ENCODE measurements at regions not wholly inside any gene's neighbourhood (a gene's known extent, or its start where the extent isn't known, plus 50 kb on each side); places are given as distances from the start of the nearest gene placed in this dataset.
A peak's percentile ranks its signal among the peaks of the same experiment; 100 is the strongest.

GRCh38 chr1:208643005-208643597 lies 398.9 kb upstream of the PLXNA2 start:
- in situ Hi-C loops (cut with HindIII; ENCODE audit: low pct_unique_long_range_greater_than_20kb, low sequenced_read_pairs) = no loop called here
- no peak for TF ChIP-seq JUND (IDR thresholded peaks at IDR 0.05; ENCODE audit: low read depth)
- no peak for DNase-seq (ENCODE audit: low read depth in 1 of 2, low spot score in 1 of 2)

- no peak for TF ChIP-seq JUND (IDR thresholded peaks at IDR 0.05; ENCODE audit: low read depth)
- DNase-seq (ENCODE audit: low read depth in 1 of 2, low spot score in 1 of 2) = no peak
- in situ Hi-C loops (cut with HindIII; ENCODE audit: low pct_unique_long_range_greater_than_20kb, low sequenced_read_pairs) = no loop called here
These were observed 400.4 kb upstream of the PLXNA2 start for GRCh38 chr1:208644401-208645160.

GRCh38 chr1:208646431-208646830 lies 402.2 kb upstream of the PLXNA2 start:
- DNase-seq (ENCODE audit: low read depth in 1 of 2, low spot score in 1 of 2) = no peak
- TF ChIP-seq JUND (IDR thresholded peaks at IDR 0.05; ENCODE audit: low read depth) = no peak
- in situ Hi-C loops (cut with HindIII; ENCODE audit: low pct_unique_long_range_greater_than_20kb, low sequenced_read_pairs) = no loop called here

GRCh38 chr1:208648146-208648545 lies 404.0 kb upstream of the PLXNA2 start:
- TF ChIP-seq JUND (IDR thresholded peaks at IDR 0.05; ENCODE audit: low read depth) = no peak
- DNase-seq (ENCODE audit: low read depth in 1 of 2, low spot score in 1 of 2) = no peak
- in situ Hi-C loops (cut with HindIII; ENCODE audit: low pct_unique_long_range_greater_than_20kb, low sequenced_read_pairs) = no loop called here

- DNase-seq (ENCODE audit: low read depth in 1 of 2, low spot score in 1 of 2) = peak; percentile 46 to 75
- no peak for TF ChIP-seq JUND (IDR thresholded peaks at IDR 0.05; ENCODE audit: low read depth)
- in situ Hi-C loops (cut with HindIII; ENCODE audit: low pct_unique_long_range_greater_than_20kb, low sequenced_read_pairs) = no loop called here
These were observed 408.3 kb upstream of the PLXNA2 start for GRCh38 chr1:208652296-208653160.

GRCh38 chr1:208653426-208653825 lies 409.2 kb upstream of the PLXNA2 start:
- no peak for DNase-seq (ENCODE audit: low read depth in 1 of 2, low spot score in 1 of 2)
- TF ChIP-seq JUND (IDR thresholded peaks at IDR 0.05; ENCODE audit: low read depth) = no peak
- in situ Hi-C loops (cut with HindIII; ENCODE audit: low pct_unique_long_range_greater_than_20kb, low sequenced_read_pairs) = no loop called here

- no peak for TF ChIP-seq JUND (IDR thresholded peaks at IDR 0.05; ENCODE audit: low read depth)
- in situ Hi-C loops (cut with HindIII; ENCODE audit: low pct_unique_long_range_greater_than_20kb, low sequenced_read_pairs) = no loop called here
- DNase-seq (ENCODE audit: low read depth in 1 of 2, low spot score in 1 of 2) = peak in 1 of 2 experiments; percentile 63
These were observed 410.1 kb upstream of the PLXNA2 start for GRCh38 chr1:208654241-208654640.

GRCh38 chr1:208665936-208666335 lies 421.8 kb upstream of the PLXNA2 start:
- no peak for TF ChIP-seq JUND (IDR thresholded peaks at IDR 0.05; ENCODE audit: low read depth)
- in situ Hi-C loops (cut with HindIII; ENCODE audit: low pct_unique_long_range_greater_than_20kb, low sequenced_read_pairs) = no loop called here

GRCh38 chr1:208668991-208669390 lies 424.8 kb upstream of the PLXNA2 start:
- TF ChIP-seq JUND (IDR thresholded peaks at IDR 0.05; ENCODE audit: low read depth) = no peak
- in situ Hi-C loops (cut with HindIII; ENCODE audit: low pct_unique_long_range_greater_than_20kb, low sequenced_read_pairs) = no loop called here
- DNase-seq (ENCODE audit: low read depth in 1 of 2, low spot score in 1 of 2) = peak in 1 of 2 experiments; percentile 47

More at GRCh38 chr1:208665936-208666335, 421.8 kb upstream of the PLXNA2 start:
- DNase-seq (ENCODE audit: low read depth in 1 of 2, low spot score in 1 of 2) = no peak

- no peak for TF ChIP-seq JUND (IDR thresholded peaks at IDR 0.05; ENCODE audit: low read depth)
- no peak for DNase-seq (ENCODE audit: low read depth in 1 of 2, low spot score in 1 of 2)
These were observed 426.6 kb upstream of the PLXNA2 start for GRCh38 chr1:208670778-208671177.

GRCh38 chr1:208681878-208682663 lies 437.9 kb upstream of the PLXNA2 start:
- in situ Hi-C loops (cut with HindIII; ENCODE audit: low pct_unique_long_range_greater_than_20kb, low sequenced_read_pairs) = no loop called here
- TF ChIP-seq JUND (IDR thresholded peaks at IDR 0.05; ENCODE audit: low read depth) = no peak
- DNase-seq (ENCODE audit: low read depth in 1 of 2, low spot score in 1 of 2) = no peak

More at GRCh38 chr1:208670778-208671177, 426.6 kb upstream of the PLXNA2 start:
- in situ Hi-C loops (cut with HindIII; ENCODE audit: low pct_unique_long_range_greater_than_20kb, low sequenced_read_pairs) = no loop called here

GRCh38 chr1:208682664-208683013 lies 438.5 kb upstream of the PLXNA2 start:
- no peak for TF ChIP-seq JUND (IDR thresholded peaks at IDR 0.05; ENCODE audit: low read depth)
- no peak for DNase-seq (ENCODE audit: low read depth in 1 of 2, low spot score in 1 of 2)
- in situ Hi-C loops (cut with HindIII; ENCODE audit: low pct_unique_long_range_greater_than_20kb, low sequenced_read_pairs) = no loop called here
